ENCODE measurements at regions not wholly inside any gene's neighbourhood (a gene's known extent, or its start where the extent isn't known, plus 50 kb on each side); places are given as distances from the start of the nearest gene placed in this dataset.

- no peak for TF ChIP-seq CTCF (IDR thresholded peaks at IDR 0.05; ENCODE audit: poor library complexity, severe bottlenecking)
- TF ChIP-seq SMC3 (conservative IDR thresholded peaks at IDR 0.05; ENCODE audit: poor library complexity): no peak
- no peak for TF ChIP-seq TAF1 (IDR thresholded peaks at IDR 0.05; ENCODE audit: low read depth)
- no peak for TF ChIP-seq POLR2AphosphoS5 (IDR thresholded peaks at IDR 0.05)
- no peak for TF ChIP-seq EP300 (conservative IDR thresholded peaks at IDR 0.05; ENCODE audit: poor library complexity, severe bottlenecking)
- TF ChIP-seq EZH2 (IDR thresholded peaks at IDR 0.05; ENCODE audit: borderline replicate concordance, insufficient read depth, low read length, poor library complexity, severe bottlenecking): no peak
- no peak for TF ChIP-seq RAD21 (conservative IDR thresholded peaks at IDR 0.05)
These were observed 86.8 kb upstream of the BCAR3 start for GRCh38 chr1:93768380-93768863.

All from neural cell (in vitro differentiated cells).